MCF 10A (cell line): ENCODE measurements at regions not wholly inside any gene's neighbourhood (a gene's known extent, or its start where the extent isn't known, plus 50 kb on each side); places are given as distances from the start of the nearest gene placed in this dataset.

ENCODE experiments used
- BruUV-seq: library from RNA; stranded (reverse); fragments of 400-500 nt; replicated peaks from 2 replicates; lab custom pipeline; 2021; lab: Mats Ljungman, UMichigan
- CTCF ChIA-PET: fragments of 300-600 bp; sonication (Branson Sonifier 250); formaldehyde crosslinking; extraction: SDS; loops from one replicate; lab custom pipeline; 2021; ENCODE audit warnings: antibody characterized with exemption, inconsistent platforms; lab: Yijun Ruan, JAX
- POLR2A ChIA-PET: fragments of 300-600, 350-650 bp; sonication (Branson Sonifier 250); formaldehyde crosslinking; extraction: SDS; loops from one replicate; lab custom pipeline; 2020; ENCODE audit warnings: antibody characterized with exemption, inconsistent platforms; lab: Yijun Ruan, JAX
- DNase-seq: peaks from one replicate; pipeline ENCODE4 v3.0.0-alpha.2; 2018; ENCODE audit not compliant: unreplicated experiment
- H3K27ac Mint-ChIP-seq: one replicate; pipeline ENCODE4 v1.8.0; 2022; ENCODE audit warnings: mild to moderate bottlenecking, low read depth, mixed read lengths; ENCODE audit not compliant: unreplicated experiment
- H3K27me3 Mint-ChIP-seq: one replicate; pipeline ENCODE4 v1.8.0; 2022; ENCODE audit warnings: mixed read lengths; ENCODE audit not compliant: insufficient read depth, unreplicated experiment
- H3K36me3 Mint-ChIP-seq: one replicate; pipeline ENCODE4 v1.8.0; 2022; ENCODE audit warnings: mild to moderate bottlenecking, moderate library complexity, mixed read lengths; ENCODE audit not compliant: insufficient read depth, unreplicated experiment
- H3K4me1 Mint-ChIP-seq: one replicate; pipeline ENCODE4 v1.8.0; 2022; ENCODE audit warnings: mixed read lengths; ENCODE audit not compliant: insufficient read depth, unreplicated experiment
- H3K4me3 Mint-ChIP-seq: one replicate; pipeline ENCODE4 v1.8.0; 2022; ENCODE audit warnings: mild to moderate bottlenecking, moderate library complexity, mixed read lengths; ENCODE audit not compliant: unreplicated experiment
- H3K9me3 Mint-ChIP-seq: one replicate; pipeline ENCODE4 v1.8.0; 2022; ENCODE audit warnings: mixed read lengths; ENCODE audit not compliant: unreplicated experiment
- intact Hi-C: fragments of 100-400 bp; cut with micrococcal nuclease; formaldehyde crosslinking; loops from 2 replicates; pipeline ENCODE4 v1.14.1; 2022
- TF ChIP-seq, protein P1 (sequence below): fragments of 200-600 bp; IDR thresholded peaks from one replicate; pipeline ENCODE4 v1.8.0; 2022; ENCODE audit warnings: antibody characterized with exemption, mild to moderate bottlenecking; ENCODE audit not compliant: unreplicated experiment

DNA sequence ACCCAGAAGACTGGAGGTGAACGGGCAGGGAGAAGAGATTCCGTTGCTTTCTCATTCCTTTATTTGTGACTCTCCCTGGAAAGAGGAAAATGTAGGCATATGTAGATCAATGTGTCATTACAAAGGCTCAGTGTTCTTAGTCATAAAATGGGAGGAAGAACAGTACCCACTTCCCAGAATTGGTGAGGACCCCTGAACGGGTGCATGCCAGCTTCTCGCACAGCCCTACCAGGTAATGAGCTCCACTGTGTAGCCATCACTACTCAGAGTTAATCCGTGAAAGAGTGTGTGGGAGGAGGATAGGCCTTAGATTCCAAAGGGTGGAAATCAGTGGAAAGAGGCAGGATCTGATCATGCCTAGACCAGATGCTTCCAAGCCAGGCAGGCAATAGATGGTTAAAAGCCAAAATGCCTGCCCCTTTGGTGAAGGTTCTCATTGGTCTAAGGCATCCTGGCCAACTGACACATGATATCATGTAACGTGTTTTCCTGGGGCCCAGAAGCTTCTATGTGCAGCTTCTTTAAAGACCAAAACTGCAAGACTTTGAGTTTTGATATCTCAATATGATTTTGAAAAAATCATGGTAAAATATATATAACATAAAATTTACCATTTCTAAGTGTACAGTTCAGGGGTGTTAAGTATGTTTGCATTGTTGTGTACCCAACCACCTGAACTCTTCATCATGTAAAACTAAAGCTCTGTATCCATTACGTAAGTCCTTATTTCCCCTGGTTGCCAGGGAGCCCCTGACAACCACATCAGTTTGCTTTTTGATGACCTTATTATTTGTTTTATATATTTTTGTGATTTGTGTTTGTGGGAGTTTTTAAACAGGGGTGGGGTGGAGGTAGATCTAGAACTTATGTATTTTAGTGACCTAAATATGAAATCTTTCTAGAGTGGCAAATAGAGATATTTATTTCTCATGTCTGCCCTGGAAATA lies 402.2 kb upstream of the CFAP20DC start:
- intact Hi-C loops, result no loop called here
- Mint-ChIP-seq H3K4me1 (peaks cover 20% of the 10 kb centered on the region), H3K27me3 (no peaks in the 10 kb centered on the region), H3K36me3 (no peaks in the 10 kb centered on the region), H3K27ac (no peak overlapping the region), H3K9me3 (no peaks in the 10 kb centered on the region), H3K4me3 (no peak overlapping the region)
- POLR2A ChIA-PET, result interaction anchor here (0.6 kb wide), 1 partner anchor 165 kb away, joined by 3 read pairs; no protein-coding TSS in a partner anchor
- BruUV-seq, result no TSS peak
- TF ChIP-seq, protein P1, sequence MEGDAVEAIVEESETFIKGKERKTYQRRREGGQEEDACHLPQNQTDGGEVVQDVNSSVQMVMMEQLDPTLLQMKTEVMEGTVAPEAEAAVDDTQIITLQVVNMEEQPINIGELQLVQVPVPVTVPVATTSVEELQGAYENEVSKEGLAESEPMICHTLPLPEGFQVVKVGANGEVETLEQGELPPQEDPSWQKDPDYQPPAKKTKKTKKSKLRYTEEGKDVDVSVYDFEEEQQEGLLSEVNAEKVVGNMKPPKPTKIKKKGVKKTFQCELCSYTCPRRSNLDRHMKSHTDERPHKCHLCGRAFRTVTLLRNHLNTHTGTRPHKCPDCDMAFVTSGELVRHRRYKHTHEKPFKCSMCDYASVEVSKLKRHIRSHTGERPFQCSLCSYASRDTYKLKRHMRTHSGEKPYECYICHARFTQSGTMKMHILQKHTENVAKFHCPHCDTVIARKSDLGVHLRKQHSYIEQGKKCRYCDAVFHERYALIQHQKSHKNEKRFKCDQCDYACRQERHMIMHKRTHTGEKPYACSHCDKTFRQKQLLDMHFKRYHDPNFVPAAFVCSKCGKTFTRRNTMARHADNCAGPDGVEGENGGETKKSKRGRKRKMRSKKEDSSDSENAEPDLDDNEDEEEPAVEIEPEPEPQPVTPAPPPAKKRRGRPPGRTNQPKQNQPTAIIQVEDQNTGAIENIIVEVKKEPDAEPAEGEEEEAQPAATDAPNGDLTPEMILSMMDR, result no peak
- CTCF ChIA-PET, result interaction anchor here (0.6 kb wide), 1 partner anchor 619 kb away, joined by 4 read pairs; no protein-coding TSS in a partner anchor
- DNase-seq, result no peak

DNA sequence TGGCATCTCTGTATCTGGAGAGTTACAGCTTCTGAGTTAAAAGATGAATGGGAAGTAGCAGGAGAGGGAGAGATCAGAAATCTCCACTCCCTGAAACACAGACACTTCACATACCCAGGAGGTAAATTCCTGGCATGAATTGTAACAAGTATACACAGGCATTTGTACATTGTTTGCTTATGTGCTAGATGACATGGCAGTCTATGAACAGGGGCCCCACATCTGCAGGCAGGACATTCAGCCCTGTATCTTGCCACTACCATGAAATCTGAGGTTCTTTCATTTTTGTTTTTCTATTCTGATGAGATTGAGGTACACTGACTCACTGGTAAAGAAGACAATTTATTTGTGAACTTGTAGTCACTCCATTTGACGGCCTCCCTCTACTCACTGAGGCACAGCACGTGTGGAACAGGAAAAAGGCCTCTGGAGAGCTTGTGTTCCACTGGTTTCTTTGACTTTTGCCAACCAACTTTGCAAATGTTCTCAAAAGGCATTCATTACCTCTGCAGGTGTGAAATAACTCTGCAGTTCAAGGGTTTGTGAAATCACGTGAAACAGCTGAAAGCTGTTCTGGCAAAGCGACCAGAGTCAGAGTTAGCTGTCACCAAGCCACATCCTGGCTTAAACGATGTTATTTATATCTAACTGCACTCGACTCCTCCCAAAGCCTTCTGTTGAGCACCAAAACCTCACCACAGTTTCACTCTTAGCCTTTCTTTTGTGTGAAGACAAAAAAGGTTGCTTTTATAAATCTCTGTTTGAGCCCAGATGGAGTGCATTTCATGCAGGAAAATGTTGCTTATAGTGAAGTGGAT lies 401.3 kb upstream of the CFAP20DC start:
- Mint-ChIP-seq H3K27me3 (no peaks in the 10 kb centered on the region), H3K36me3 (no peaks in the 10 kb centered on the region), H3K4me3 (no peak overlapping the region), H3K9me3 (no peaks in the 10 kb centered on the region), H3K4me1 (peaks cover 26% of the 10 kb centered on the region), H3K27ac (no peak overlapping the region)
- TF ChIP-seq, protein P1, result no peak
- ChIA-PET CTCF (no interaction called here), POLR2A (no interaction called here)
- no peak for DNase-seq
- intact Hi-C loops, result no loop called here
- no TSS peak for BruUV-seq

DNA sequence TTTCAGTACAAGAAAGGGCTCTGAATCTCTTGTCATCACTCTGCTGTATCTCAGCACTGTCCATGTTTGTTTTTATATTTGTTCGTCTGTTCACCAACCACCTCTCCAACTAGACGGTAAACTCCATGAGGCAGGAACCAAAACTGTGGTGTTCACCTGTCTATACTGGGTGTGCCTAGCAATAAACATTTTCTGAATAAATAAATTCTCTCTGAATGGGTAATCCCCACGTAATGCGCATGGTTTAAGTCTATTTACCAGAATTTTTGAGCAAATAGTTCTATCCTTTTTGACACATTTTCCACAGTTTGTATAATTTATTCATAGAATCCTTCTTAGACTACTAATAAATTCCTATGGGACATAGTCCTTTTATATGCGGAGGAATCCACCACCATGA lies 400.6 kb upstream of the CFAP20DC start:
- no peak overlapping the region for H3K27ac Mint-ChIP-seq
- no peaks in the 10 kb centered on the region for H3K9me3 Mint-ChIP-seq
- POLR2A ChIA-PET, result no interaction called here
- H3K36me3 Mint-ChIP-seq, result no peaks in the 10 kb centered on the region
- no peak for DNase-seq
- CTCF ChIA-PET, result interaction anchor here (0.8 kb wide), 1 partner anchor 130 kb away, joined by 3 read pairs; no protein-coding TSS in a partner anchor
- H3K27me3 Mint-ChIP-seq, result no peaks in the 10 kb centered on the region
- intact Hi-C loops, result no loop called here
- peaks cover 26% of the 10 kb centered on the region for H3K4me1 Mint-ChIP-seq
- H3K4me3 Mint-ChIP-seq, result no peak overlapping the region
- no TSS peak for BruUV-seq
- TF ChIP-seq, protein P1, result no peak
